Stimulated activated naive B cell treated with anti-CD40 and anti-IgM and Interleukin-4, amounts not matched to agents 10 μg/mL and 1 μg/mL and 100 μg/mL, for 72 hours (primary cell): ENCODE measurements at regions not wholly inside any gene's neighbourhood (a gene's known extent, or its start where the extent isn't known, plus 50 kb on each side); places are given as distances from the start of the nearest gene placed in this dataset.
A peak's percentile ranks its signal among the peaks of the same experiment; 100 is the strongest.

Source experiments
- ATAC-seq, 2 donors: fragments of 150-1000 bp; cut with Tn5 transposase; replicated peaks; 2 replicates each; pipeline ENCODE4 v1.10.0; 2021; ENCODE audit warnings: moderate library complexity in 1 of 2
- DNase-seq: peaks from one replicate; pipeline ENCODE4 v3.0.0; 2021
- H3K27ac Mint-ChIP-seq: one replicate; pipeline ENCODE4 v1.8.0; 2022; ENCODE audit warnings: mild to moderate bottlenecking, mixed read lengths
- H3K27me3 Mint-ChIP-seq, 2 donors: one replicate each; pipeline ENCODE4 v1.8.0; 2022; ENCODE audit warnings: mixed read lengths in 2 of 2
- H3K36me3 Mint-ChIP-seq, 2 donors: one replicate each; pipeline ENCODE4 v1.8.0; 2022; ENCODE audit warnings: mixed read lengths in 2 of 2, mild to moderate bottlenecking in 1 of 2
- H3K4me1 Mint-ChIP-seq, 2 donors: one replicate each; pipeline ENCODE4 v1.8.0; 2022; ENCODE audit warnings: mixed read lengths in 2 of 2, mild to moderate bottlenecking in 1 of 2
- H3K4me3 Mint-ChIP-seq, 2 donors: one replicate each; pipeline ENCODE4 v1.8.0; 2022; ENCODE audit warnings: mild to moderate bottlenecking in 2 of 2, mixed read lengths in 2 of 2, moderate library complexity in 1 of 2
- H3K9me3 Mint-ChIP-seq, 2 donors: one replicate each; pipeline ENCODE4 v1.8.0; 2022; ENCODE audit warnings: mixed read lengths in 2 of 2, mild to moderate bottlenecking in 1 of 2

DNA sequence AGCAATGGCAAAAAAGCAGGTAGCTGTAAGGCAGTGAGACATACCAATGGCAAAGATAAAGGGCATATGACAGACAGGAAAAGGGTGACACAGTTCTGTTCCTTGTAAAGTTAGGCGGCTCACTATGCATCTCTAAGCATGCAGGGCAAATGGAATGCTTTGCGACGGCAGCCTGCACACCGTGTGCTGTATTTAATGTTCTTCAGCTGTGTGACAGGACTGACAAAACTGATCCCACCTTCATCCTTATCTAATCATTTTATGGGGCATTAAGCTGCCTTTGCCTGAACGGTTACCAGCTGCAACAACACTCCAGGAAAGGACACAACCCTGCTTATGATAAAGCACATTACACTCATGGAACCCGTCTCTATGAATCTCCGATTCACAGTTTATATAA, 80.5 kb upstream of the VAV3 start:
- peaks cover 35 to 41% of the 10 kb centered on the region in 2 donors for H3K4me1 Mint-ChIP-seq
- ATAC-seq: no peak
- H3K27me3 Mint-ChIP-seq: no peaks in the 10 kb centered on the region
- H3K9me3 Mint-ChIP-seq: peaks cover 4 to 7% of the 10 kb centered on the region in 2 donors
- H3K27ac Mint-ChIP-seq: no peak overlapping the region
- peaks cover 0 to 9% of the 10 kb centered on the region in 2 donors for H3K36me3 Mint-ChIP-seq
- no peak for DNase-seq
- H3K4me3 Mint-ChIP-seq: no peak overlapping the region

DNA sequence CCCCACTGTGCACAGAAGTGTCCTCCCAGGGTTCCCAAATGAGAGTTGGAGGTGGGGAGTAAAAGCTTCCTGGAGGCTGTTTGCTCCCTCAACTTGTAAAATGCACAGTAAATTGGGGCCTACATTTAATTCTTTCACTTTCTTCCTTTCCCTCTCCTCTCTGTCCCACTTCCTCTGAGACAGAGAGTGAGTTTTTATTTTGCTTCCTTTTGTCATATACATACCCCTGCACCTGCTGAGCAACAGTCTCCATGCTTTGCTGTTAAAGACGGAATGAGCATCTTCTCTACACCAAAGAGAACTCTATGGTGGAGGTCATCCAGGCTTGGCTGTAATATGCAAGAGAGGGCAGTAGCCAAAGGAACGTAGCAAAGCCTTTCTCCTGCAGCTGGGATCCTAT, 79.3 kb upstream of the VAV3 start:
- peaks cover 4 to 7% of the 10 kb centered on the region in 2 donors for H3K9me3 Mint-ChIP-seq
- DNase-seq (no peak), ATAC-seq (peak in 1 of 2 donors; percentile 24)
- H3K4me1 Mint-ChIP-seq: peaks cover 26 to 41% of the 10 kb centered on the region in 2 donors
- H3K4me3 Mint-ChIP-seq: peak overlapping the region in 1 of 2 donors; percentile 33
- no peaks in the 10 kb centered on the region for H3K27me3 Mint-ChIP-seq
- H3K36me3 Mint-ChIP-seq: peaks cover 0 to 9% of the 10 kb centered on the region in 2 donors
- H3K27ac Mint-ChIP-seq: peak overlapping the region; percentile 89

DNA sequence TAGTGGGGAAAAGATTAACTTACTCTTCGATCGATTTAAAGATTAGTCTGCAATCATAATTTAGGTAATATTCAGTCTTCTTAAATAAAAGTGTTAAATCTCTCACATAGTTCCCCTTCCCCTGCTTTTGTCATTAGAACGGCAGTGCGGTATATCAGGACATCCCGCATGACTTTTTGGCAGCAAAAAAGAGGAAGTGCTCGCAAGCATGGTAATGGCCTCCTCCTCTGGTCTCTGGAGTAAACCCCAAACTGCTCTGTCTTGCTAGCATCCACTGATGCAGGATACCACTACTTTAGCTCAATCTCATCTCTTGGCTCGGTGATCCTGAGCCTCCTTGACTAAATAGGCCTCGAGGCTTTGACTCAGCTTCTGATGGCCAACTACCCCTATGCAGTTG, 78.7 kb upstream of the VAV3 start:
- ATAC-seq (peak; percentile 80 to 86), DNase-seq (peak; percentile 52)
- H3K36me3 Mint-ChIP-seq: peaks cover 0 to 9% of the 10 kb centered on the region in 2 donors
- peak overlapping the region; percentile 89 for H3K27ac Mint-ChIP-seq
- peaks cover 4 to 7% of the 10 kb centered on the region in 2 donors for H3K9me3 Mint-ChIP-seq
- no peaks in the 10 kb centered on the region for H3K27me3 Mint-ChIP-seq
- peak overlapping the region; percentile 29 to 46 for H3K4me3 Mint-ChIP-seq
- peaks cover 26 to 41% of the 10 kb centered on the region in 2 donors for H3K4me1 Mint-ChIP-seq

DNA sequence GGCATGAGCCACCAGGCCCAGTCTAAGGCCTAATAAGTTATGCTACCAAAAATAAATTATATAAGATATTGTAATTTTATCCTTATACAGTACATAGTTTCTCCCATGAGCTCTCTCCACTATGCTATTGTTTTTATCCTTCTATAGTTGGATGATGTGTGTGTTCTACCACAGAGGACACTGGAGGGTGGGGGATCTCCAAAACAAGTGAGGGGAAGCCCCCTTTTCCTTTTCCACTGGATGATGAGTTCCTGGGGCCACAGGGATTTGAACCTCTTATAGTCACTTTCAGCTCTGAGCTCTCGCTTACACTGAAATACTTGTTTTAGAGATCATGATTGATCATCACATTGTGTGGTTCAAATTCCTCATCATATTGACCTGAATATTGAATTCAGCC, 77.6 kb upstream of the VAV3 start:
- Mint-ChIP-seq H3K9me3 (peaks cover 4 to 5% of the 10 kb centered on the region in 2 donors), H3K4me1 (peaks cover 26 to 41% of the 10 kb centered on the region in 2 donors), H3K27me3 (no peaks in the 10 kb centered on the region), H3K27ac (peak overlapping the region; percentile 56), H3K4me3 (no peak overlapping the region), H3K36me3 (peaks cover 0 to 7% of the 10 kb centered on the region in 2 donors)
- no peak for DNase-seq
- ATAC-seq: no peak

DNA sequence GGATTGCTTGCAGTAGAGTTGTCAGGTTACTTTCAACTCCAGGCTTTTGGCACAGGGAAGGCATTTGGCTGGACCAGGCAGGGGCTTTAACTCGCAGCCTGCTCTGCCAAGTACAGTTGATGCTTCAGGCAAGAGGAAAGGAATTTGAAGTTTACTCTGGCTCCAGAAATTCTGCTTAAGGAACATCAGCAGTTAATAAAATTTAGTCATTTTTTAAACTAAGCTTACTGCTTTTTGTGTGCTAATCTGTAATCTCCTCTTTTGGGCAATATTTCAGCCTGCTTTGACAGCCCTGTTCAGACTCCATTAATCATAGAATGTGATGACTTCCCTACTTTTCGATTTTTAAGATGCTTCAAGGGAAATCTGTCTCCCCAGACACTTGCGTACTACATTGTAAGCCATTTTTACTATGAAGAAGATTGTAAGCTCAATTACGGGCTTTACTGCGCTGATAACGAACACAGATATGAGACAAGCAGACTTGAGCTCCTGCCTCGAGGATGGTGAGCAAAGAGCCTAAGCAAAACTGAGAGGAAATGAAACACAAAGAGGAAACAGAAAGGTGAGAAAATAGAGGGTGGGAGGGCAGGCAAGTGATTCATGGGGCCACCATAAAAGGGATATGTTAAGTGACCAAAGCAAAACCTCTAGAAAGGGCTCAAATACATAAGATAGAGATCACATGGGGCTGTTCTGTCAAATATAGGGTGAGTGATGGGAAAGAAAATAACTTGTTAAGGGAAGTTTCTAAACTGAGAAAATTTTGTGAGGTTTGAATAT, 76.6 kb upstream of the VAV3 start:
- Mint-ChIP-seq H3K4me1 (peaks cover 26 to 41% of the 10 kb centered on the region in 2 donors), H3K9me3 (peaks cover 4 to 5% of the 10 kb centered on the region in 2 donors), H3K27me3 (no peaks in the 10 kb centered on the region), H3K27ac (peak overlapping the region; percentile 20), H3K36me3 (peaks cover 0 to 7% of the 10 kb centered on the region in 2 donors), H3K4me3 (peak overlapping the region; percentile 8 to 63)
- DNase-seq: peak; percentile 21
- ATAC-seq: peak; percentile 76 to 80

DNA sequence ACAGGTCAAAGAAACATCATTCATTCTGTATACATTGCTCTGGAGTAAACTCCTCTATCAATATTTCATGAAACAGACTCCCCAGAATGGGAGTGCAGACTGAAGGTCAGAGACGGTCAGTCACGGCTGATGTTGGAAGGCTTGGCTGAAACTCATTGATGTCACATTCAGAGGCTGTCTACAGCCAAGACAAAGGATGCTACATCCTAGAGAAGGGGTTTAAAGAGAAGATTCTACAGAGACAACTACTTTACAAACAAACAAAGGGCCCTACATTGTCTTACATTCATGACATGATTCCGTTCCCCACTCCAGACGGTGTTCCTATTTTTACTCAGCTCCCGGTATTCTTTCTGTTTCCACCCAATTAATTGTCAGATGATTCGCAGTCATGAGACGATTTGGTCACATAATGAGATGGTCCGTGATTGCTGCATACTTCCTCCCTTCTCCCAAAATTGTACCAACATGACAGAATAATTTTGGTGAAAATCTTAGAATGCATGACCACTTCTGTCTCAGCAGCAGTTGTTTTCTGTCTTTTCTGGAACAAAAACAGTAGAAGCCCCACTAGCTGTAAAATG, 73.8 kb upstream of the VAV3 start:
- Mint-ChIP-seq H3K27ac (no peak overlapping the region), H3K9me3 (peaks cover 4 to 5% of the 10 kb centered on the region in 2 donors), H3K36me3 (peaks cover 0 to 3% of the 10 kb centered on the region in 2 donors), H3K4me1 (peaks cover 18 to 26% of the 10 kb centered on the region in 2 donors), H3K27me3 (no peaks in the 10 kb centered on the region), H3K4me3 (no peak overlapping the region)
- no peak for ATAC-seq
- DNase-seq: no peak

DNA sequence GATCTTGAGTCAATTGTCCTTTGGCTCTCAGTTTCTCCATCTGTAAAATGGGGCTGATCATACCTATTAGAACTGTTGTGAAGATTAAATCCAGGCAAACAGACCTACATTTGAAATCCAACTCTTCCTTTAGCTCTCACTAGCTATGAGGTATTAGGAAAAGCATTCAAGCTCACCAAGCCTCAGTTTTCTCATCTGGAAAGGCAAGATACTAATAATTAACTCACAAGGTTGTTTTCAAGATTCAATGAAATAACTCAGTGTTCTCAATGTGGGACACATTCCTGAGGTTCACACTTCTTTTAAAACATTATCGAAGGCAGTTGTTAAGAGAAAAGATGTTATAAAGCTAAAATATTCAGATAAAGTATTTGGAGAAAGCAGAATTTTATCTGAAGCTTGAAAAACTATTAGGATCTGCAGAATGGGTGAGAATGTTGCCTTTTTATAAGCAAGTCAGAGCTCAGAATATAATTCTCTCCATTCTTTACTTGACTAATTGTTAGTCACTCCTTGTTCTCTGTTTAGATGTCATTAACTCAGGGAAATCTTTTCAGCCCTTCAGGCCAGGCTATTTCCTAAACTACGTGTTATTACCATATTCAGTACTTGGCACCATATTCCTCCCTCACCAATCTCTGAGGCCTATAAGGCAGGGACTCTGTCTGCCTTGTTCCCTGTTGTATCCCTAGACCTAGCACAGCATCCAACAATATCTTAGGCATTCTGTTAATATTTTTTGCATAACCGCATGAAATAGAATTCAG, 72.0 kb upstream of the VAV3 start:
- DNase-seq (no peak), ATAC-seq (no peak)
- Mint-ChIP-seq H3K27me3 (no peaks in the 10 kb centered on the region), H3K4me3 (no peak overlapping the region), H3K9me3 (peaks cover 0 to 2% of the 10 kb centered on the region in 2 donors), H3K4me1 (peaks cover 6 to 9% of the 10 kb centered on the region in 2 donors), H3K36me3 (no peaks in the 10 kb centered on the region), H3K27ac (no peak overlapping the region)

DNA sequence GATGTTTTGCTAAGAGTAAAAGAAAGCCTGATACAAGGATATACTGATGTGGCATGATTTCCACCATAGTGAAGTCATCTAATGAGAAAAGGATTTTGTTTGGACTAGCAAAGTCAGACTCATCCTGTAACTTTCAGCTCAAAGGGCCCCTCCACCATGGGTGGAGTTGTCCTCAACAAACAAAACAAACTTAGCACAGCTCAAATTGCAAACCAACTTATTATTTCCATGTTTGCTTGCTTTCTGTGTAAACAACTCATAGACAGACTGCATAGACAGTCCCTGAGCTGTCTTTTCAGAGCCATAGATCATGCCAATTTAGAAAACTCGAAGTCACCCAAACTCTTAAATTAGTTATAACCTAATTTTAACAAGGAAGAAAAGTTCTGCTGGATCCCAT, 69.4 kb upstream of the VAV3 start:
- no peaks in the 10 kb centered on the region for H3K36me3 Mint-ChIP-seq
- ATAC-seq (no peak), DNase-seq (no peak)
- H3K27me3 Mint-ChIP-seq: no peaks in the 10 kb centered on the region
- no peaks in the 10 kb centered on the region for H3K9me3 Mint-ChIP-seq
- H3K27ac Mint-ChIP-seq: no peak overlapping the region
- peaks cover 4 to 6% of the 10 kb centered on the region in 2 donors for H3K4me1 Mint-ChIP-seq
- no peak overlapping the region for H3K4me3 Mint-ChIP-seq

DNA sequence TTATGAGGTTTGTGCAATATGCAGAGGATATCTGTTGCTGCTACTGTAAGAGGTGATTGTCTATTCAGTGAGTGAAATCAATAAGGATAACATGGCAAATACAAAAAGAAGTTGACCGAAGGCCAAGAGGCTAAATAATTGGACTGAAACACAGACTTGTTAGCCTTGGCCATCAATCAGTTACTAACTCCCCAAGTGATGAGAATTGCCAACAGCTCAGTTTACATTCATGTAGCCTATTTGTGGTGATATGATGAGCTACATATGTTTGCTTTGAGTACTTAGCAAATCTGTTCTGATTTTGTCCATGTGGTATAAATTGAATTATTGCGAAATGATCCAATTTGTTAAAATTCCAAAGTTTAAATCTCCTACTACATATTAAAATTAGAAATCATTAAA, 68.6 kb upstream of the VAV3 start:
- H3K4me1 Mint-ChIP-seq: peaks cover 7 to 12% of the 10 kb centered on the region in 2 donors
- no peaks in the 10 kb centered on the region for H3K36me3 Mint-ChIP-seq
- H3K4me3 Mint-ChIP-seq: no peak overlapping the region
- no peaks in the 10 kb centered on the region for H3K9me3 Mint-ChIP-seq
- no peaks in the 10 kb centered on the region for H3K27me3 Mint-ChIP-seq
- H3K27ac Mint-ChIP-seq: no peak overlapping the region
- ATAC-seq (no peak), DNase-seq (no peak)

DNA sequence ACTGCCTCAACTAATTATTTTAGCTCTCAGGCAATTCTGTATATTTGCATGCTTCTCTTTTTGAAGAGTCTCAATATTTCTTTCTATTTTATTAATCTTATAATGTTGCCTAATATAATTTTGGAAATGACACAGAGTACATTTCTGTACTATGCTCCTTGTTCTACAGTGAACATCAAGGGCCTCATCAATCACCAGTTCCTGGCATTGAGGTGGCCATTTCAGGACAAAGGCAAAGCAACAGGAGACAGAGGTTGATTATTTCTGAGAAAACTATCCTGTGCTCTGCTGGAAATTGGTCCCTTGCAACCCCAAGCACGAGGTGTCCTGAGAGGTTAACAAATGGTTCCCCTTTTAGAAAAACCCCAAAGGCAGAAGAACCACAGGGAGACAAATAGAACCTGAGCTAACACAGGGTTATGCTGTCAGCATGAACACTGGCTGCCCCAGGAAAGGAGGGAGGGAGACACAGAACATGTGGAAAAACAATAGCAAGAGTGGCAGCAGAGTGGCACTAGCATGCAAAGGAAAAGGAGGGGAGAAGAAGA, 63.9 kb upstream of the VAV3 start:
- ATAC-seq (peak; percentile 45 to 63), DNase-seq (no peak)
- Mint-ChIP-seq H3K9me3 (peaks cover 0 to 2% of the 10 kb centered on the region in 2 donors), H3K4me3 (no peak overlapping the region), H3K27ac (no peak overlapping the region), H3K27me3 (no peaks in the 10 kb centered on the region), H3K36me3 (no peaks in the 10 kb centered on the region), H3K4me1 (peaks cover 17 to 25% of the 10 kb centered on the region in 2 donors)

DNA sequence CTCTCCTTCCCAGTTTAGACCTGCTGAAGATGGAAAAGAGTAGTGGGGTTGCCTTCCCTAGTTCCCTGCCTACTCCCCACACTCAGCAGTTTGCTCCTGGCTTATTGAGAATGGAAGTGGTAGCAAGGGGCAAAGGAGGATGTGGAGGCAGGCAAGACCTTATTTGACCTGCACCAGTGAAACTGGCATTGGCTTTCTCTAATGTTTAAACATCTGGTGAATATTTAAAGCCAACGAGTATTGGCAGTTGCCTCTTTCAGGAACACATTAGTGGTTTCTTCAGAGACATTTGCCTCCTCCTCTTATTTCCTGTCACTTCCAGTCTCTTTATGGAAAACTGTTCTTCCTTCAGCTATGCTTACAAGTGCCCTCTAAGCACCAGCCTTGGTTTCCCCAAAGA, 62.4 kb upstream of the VAV3 start:
- ATAC-seq (no peak), DNase-seq (no peak)
- peaks cover 0 to 2% of the 10 kb centered on the region in 2 donors for H3K9me3 Mint-ChIP-seq
- H3K36me3 Mint-ChIP-seq: no peaks in the 10 kb centered on the region
- no peak overlapping the region for H3K27ac Mint-ChIP-seq
- H3K4me1 Mint-ChIP-seq: peaks cover 17 to 25% of the 10 kb centered on the region in 2 donors
- H3K27me3 Mint-ChIP-seq: no peaks in the 10 kb centered on the region
- H3K4me3 Mint-ChIP-seq: no peak overlapping the region

DNA sequence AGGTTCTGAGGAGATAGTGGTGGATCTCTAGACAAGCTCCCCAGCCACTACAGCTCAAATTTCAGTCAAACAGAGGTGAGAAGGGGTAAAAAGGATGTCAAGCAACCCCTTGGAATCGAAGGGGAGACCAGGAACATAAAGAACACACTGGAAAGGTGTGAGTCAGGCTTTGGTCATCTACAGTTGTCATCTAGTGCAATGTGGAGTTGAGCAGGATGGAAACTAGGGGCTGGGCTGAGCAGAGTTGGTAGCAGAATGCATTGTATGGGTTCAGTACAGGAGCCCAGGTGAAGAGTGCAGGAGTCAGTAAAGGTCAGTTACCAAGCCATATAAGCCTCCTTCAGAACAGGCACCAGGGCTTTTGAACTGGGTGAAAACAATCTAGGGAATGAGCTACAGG, 52.7 kb upstream of the VAV3 start:
- no peaks in the 10 kb centered on the region for H3K36me3 Mint-ChIP-seq
- H3K9me3 Mint-ChIP-seq: no peaks in the 10 kb centered on the region
- DNase-seq: no peak
- H3K4me3 Mint-ChIP-seq: no peak overlapping the region
- no peak for ATAC-seq
- no peaks in the 10 kb centered on the region for H3K27me3 Mint-ChIP-seq
- H3K4me1 Mint-ChIP-seq: no peaks in the 10 kb centered on the region
- H3K27ac Mint-ChIP-seq: no peak overlapping the region

DNA sequence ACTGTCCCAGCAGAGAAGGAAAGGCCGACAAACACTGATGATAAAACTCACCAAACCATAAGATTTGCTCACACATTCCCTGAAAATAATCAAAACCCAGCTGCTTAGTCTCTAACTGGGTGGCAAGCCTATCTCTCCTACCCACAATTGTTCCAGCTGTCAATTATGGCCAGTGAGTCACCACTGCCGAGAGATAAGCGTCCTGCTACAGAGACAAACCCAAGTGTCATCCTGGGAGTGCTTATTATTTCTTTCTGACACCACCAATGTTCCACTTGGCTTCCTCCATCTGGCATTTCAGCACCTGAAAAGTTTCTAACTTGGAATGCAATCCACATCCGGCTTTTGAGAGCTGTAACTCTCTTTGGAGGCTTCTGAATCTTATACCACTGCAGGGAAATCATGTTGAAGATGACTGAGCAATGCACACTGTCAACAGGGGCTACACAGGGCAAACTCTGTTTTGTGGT, 51.5 kb upstream of the VAV3 start:
- Mint-ChIP-seq H3K4me3 (no peak overlapping the region), H3K9me3 (no peaks in the 10 kb centered on the region), H3K4me1 (peaks cover 0 to 2% of the 10 kb centered on the region in 2 donors), H3K27ac (no peak overlapping the region), H3K36me3 (no peaks in the 10 kb centered on the region), H3K27me3 (no peaks in the 10 kb centered on the region)
- no peak for DNase-seq
- peak in 1 of 2 donors; percentile 42 for ATAC-seq
